H9 (cell line): ENCODE measurements at regions not wholly inside any gene's neighbourhood (a gene's known extent, or its start where the extent isn't known, plus 50 kb on each side); places are given as distances from the start of the nearest gene placed in this dataset.
"Not testable (repeated sequence)": the region's sequence is repeated elsewhere in the genome, so short reads cannot be mapped to it uniquely, and the experiment has no call there.

Source experiments
- DNase-seq: peaks from one replicate; pipeline ENCODE4 v3.0.0-alpha.2; 2017
- H2AFZ ChIP-seq: one replicate; pipeline ENCODE4 v1.6.1; 2013; ENCODE audit warnings: mild to moderate bottlenecking, low read length, control low read depth, moderate library complexity
- H2AK5ac ChIP-seq: 2 replicates; pipeline ENCODE4 v1.6.1; 2013; ENCODE audit warnings: low read length, control low read depth, mixed read lengths; ENCODE audit not compliant: insufficient read length
- H2BK120ac ChIP-seq: one replicate; pipeline ENCODE4 v1.6.1; 2013; ENCODE audit warnings: low read depth, mild to moderate bottlenecking, low read length, control low read depth, inconsistent platforms; ENCODE audit not compliant: poor library complexity, severe bottlenecking
- H2BK12ac ChIP-seq: 2 replicates; pipeline ENCODE4 v1.6.1; 2013; ENCODE audit warnings: low read length, control low read depth, mixed read lengths, low read depth; ENCODE audit not compliant: insufficient read length
- H2BK15ac ChIP-seq: 2 replicates; pipeline ENCODE4 v1.6.1; 2013; ENCODE audit warnings: low read depth, low read length, control low read depth
- H2BK20ac ChIP-seq: one replicate; pipeline ENCODE4 v1.6.1; 2013; ENCODE audit warnings: low read depth, mild to moderate bottlenecking, low read length, control low read depth, inconsistent platforms; ENCODE audit not compliant: poor library complexity, severe bottlenecking
- H2BK5ac ChIP-seq: 2 replicates; pipeline ENCODE4 v1.6.1; 2013; ENCODE audit warnings: low read length, control low read depth, mixed read lengths; ENCODE audit not compliant: insufficient read length
- H3K14ac ChIP-seq: 2 replicates; pipeline ENCODE4 v1.6.1; 2013; ENCODE audit warnings: low read length, control low read depth; ENCODE audit not compliant: insufficient read depth
- H3K18ac ChIP-seq: 2 replicates; pipeline ENCODE4 v1.6.1; 2013; ENCODE audit warnings: low read depth, mild to moderate bottlenecking, mixed read lengths, low read length, control low read depth; ENCODE audit not compliant: insufficient read length
- H3K23ac ChIP-seq: 2 replicates; pipeline ENCODE4 v1.6.1; 2013; ENCODE audit warnings: low read length, control low read depth, mixed read lengths, low read depth; ENCODE audit not compliant: insufficient read length
- H3K23me2 ChIP-seq: 2 replicates; pipeline ENCODE4 v1.6.1; 2013; ENCODE audit warnings: low read depth, mild to moderate bottlenecking, mixed read lengths, low read length, control low read depth; ENCODE audit not compliant: insufficient read length, poor library complexity, severe bottlenecking
- H3K27ac ChIP-seq: 2 replicates; pipeline ENCODE4 v1.5.1; 2013; ENCODE audit warnings: low read length, control low read depth, mixed read lengths, low read depth; ENCODE audit not compliant: insufficient read length
- H3K27me3 ChIP-seq: 2 replicates; pipeline ENCODE4 v1.6.1; 2013; ENCODE audit warnings: low read length, control low read depth, inconsistent platforms; ENCODE audit not compliant: insufficient read depth
- H3K4ac ChIP-seq: 2 replicates; pipeline ENCODE4 v1.6.1; 2013; ENCODE audit warnings: low read depth, mild to moderate bottlenecking, control low read depth, inconsistent platforms, low read length, moderate library complexity
- H3K4me1 ChIP-seq: 2 replicates; pipeline ENCODE4 v1.6.1; 2013; ENCODE audit warnings: low read length, control low read depth, inconsistent platforms; ENCODE audit not compliant: insufficient read depth
- H3K4me2 ChIP-seq: 2 replicates; pipeline ENCODE4 v1.6.1; 2013; ENCODE audit warnings: low read length, control low read depth, mixed read lengths; ENCODE audit not compliant: insufficient read length, insufficient read depth
- H3K56ac ChIP-seq: 2 replicates; pipeline ENCODE4 v1.6.1; 2013; ENCODE audit warnings: low read depth, mild to moderate bottlenecking, mixed read lengths, low read length, control low read depth; ENCODE audit not compliant: insufficient read length
- H3K79me1 ChIP-seq: 2 replicates; pipeline ENCODE4 v1.6.1; 2013; ENCODE audit warnings: low read depth, mild to moderate bottlenecking, moderate library complexity, low read length, control low read depth, inconsistent platforms; ENCODE audit not compliant: insufficient read depth, poor library complexity, severe bottlenecking
- H3K79me2 ChIP-seq: 2 replicates; pipeline ENCODE4 v1.6.1; 2013; ENCODE audit warnings: low read length, control low read depth, inconsistent platforms; ENCODE audit not compliant: insufficient read depth
- H3K9ac ChIP-seq: 2 replicates; pipeline ENCODE4 v1.6.1; 2013; ENCODE audit warnings: low read length, control low read depth, mixed read lengths; ENCODE audit not compliant: insufficient read length; ENCODE audit errors: extremely low read depth
- H3K9me3 ChIP-seq: one replicate; pipeline ENCODE4 v1.6.1; 2013; ENCODE audit warnings: low read depth, low read length, inconsistent platforms; ENCODE audit not compliant: control insufficient read depth
- H3T11ph ChIP-seq: one replicate; pipeline ENCODE4 v1.6.1; 2013; ENCODE audit warnings: mild to moderate bottlenecking, low read length, control low read depth, inconsistent platforms
- H4K20me1 ChIP-seq: one replicate; pipeline ENCODE4 v1.6.1; 2013; ENCODE audit not compliant: control insufficient read depth, insufficient read length, insufficient read depth
- H4K5ac ChIP-seq: 2 replicates; pipeline ENCODE4 v1.6.1; 2013; ENCODE audit warnings: low read depth, mild to moderate bottlenecking, mixed read lengths, low read length, control low read depth; ENCODE audit not compliant: insufficient read length
- H4K8ac ChIP-seq: replicated peaks from 2 replicates; pipeline ENCODE4 v1.6.1; 2013; ENCODE audit warnings: low read length, control low read depth, mixed read lengths, low read depth; ENCODE audit not compliant: insufficient read length
- H4K91ac ChIP-seq: 2 replicates; pipeline ENCODE4 v1.6.1; 2013; ENCODE audit warnings: low read depth, mild to moderate bottlenecking, moderate library complexity, mixed read lengths, low read length, control low read depth; ENCODE audit not compliant: insufficient read length
- H3K27ac Mint-ChIP-seq, 3 experiments: 2 replicates in 2 of 3; 3 replicates in 1 of 3; pipeline ENCODE4 v1.8.0; 2020 to 2021; ENCODE audit warnings: mixed read lengths in 3 of 3, mild to moderate bottlenecking in 1 of 3, moderate library complexity in 1 of 3
- H3K27me3 Mint-ChIP-seq: 2 replicates; pipeline ENCODE4 v1.8.0; 2021; ENCODE audit warnings: low read depth, mild to moderate bottlenecking, moderate library complexity, mixed read lengths
- H3K36me3 Mint-ChIP-seq, 3 experiments: 2 replicates in 2 of 3; 3 replicates in 1 of 3; pipeline ENCODE4 v1.8.0; 2020 to 2021; ENCODE audit warnings: low read depth in 3 of 3, mixed read lengths in 3 of 3; ENCODE audit not compliant: insufficient read depth in 1 of 3
- H3K4me1 Mint-ChIP-seq, 2 experiments: 2 replicates each; pipeline ENCODE4 v1.8.0; 2020; ENCODE audit warnings: mixed read lengths in 2 of 2
- H3K4me3 Mint-ChIP-seq, 2 experiments: 2 replicates in 1 of 2; 3 replicates in 1 of 2; pipeline ENCODE4 v1.8.0; 2020 to 2021; ENCODE audit warnings: mild to moderate bottlenecking in 2 of 2, mixed read lengths in 2 of 2, moderate library complexity in 1 of 2
- H3K9me3 Mint-ChIP-seq, 2 experiments: 2 replicates in 1 of 2; 3 replicates in 1 of 2; pipeline ENCODE4 v1.8.0; 2020; ENCODE audit warnings: mild to moderate bottlenecking in 2 of 2, mixed read lengths in 2 of 2, moderate library complexity in 1 of 2
- WGBS: extraction: QIAGEN DNeasy Blood & Tissue Kit; methylation state at CpG from one replicate; pipeline ENCODE4 v1.1.7; 2013; ENCODE audit warnings: missing lambda C conversion rate, low lambda C conversion rate, mixed read lengths; ENCODE audit not compliant: insufficient read length; ENCODE audit errors: extremely low coverage; 5-methylcytosine and 5-hydroxymethylcytosine counted together

DNA sequence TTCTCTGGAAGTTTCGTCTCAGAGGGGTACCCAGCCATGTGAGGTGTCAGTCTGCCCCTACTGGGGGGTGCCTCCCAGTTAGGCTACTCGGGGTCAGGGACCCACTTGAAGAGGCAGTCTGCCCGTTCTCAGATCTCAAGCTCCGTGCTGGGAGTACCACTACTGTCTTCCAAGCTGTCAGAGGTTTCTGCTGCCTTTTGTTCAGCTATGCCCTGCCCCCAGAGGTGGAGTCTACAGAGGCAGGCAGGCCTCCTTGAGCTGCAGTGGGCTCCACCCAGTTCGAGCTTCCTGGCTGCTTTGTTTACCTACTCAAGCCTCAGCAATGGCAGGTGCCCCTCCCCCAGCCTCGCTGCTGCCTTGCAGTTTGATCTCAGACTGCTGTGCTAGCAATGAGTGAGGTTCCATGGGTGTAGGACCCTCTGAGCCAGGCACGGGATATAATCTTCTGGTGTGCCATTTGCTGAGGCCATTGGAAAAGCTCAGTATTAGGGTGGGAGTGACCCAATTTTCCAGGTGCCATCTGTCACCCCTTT, 71.0 kb upstream of the SH3GLB1 start:
- not testable (repeated sequence) for H2BK15ac ChIP-seq, H2BK120ac ChIP-seq, H2BK5ac ChIP-seq, H2BK12ac ChIP-seq, H3K9me3 ChIP-seq, DNase-seq, H3K79me2 ChIP-seq, H4K91ac ChIP-seq, H3K4me1 Mint-ChIP-seq, H3K23ac ChIP-seq, H3K9ac ChIP-seq, H3K18ac ChIP-seq, H3T11ph ChIP-seq, H4K8ac ChIP-seq, H3K4me3 Mint-ChIP-seq, H4K5ac ChIP-seq, H3K27me3 Mint-ChIP-seq, H3K23me2 ChIP-seq, H2AK5ac ChIP-seq, H3K14ac ChIP-seq, H3K56ac ChIP-seq, H3K79me1 ChIP-seq, H3K27me3 ChIP-seq, H3K4ac ChIP-seq, H3K4me2 ChIP-seq, H2AFZ ChIP-seq, H3K27ac Mint-ChIP-seq, H4K20me1 ChIP-seq, H3K4me1 ChIP-seq, H3K27ac ChIP-seq, H2BK20ac ChIP-seq
- peaks cover 16 to 45% (median 33%) of the 10 kb centered on the region in 3 experiments for H3K36me3 Mint-ChIP-seq
- peaks cover 42 to 44% of the 10 kb centered on the region in 2 experiments for H3K9me3 Mint-ChIP-seq
- no CpG with 5 or more reads among the region's 7 CpGs for WGBS
